Urinary bladder (tissue), 3 donors: ENCODE measurements at regions not wholly inside any gene's neighbourhood (a gene's known extent, or its start where the extent isn't known, plus 50 kb on each side); places are given as distances from the start of the nearest gene placed in this dataset.

Experiments used
- DNase-seq: peaks from one replicate; pipeline ENCODE4 v3.0.0-alpha.2; 2015; ENCODE audit errors: extremely low spot score
- H3K27ac ChIP-seq: one replicate; pipeline ENCODE4 v1.5.1; 2013; ENCODE audit warnings: low read depth, mild to moderate bottlenecking, moderate library complexity
- H3K36me3 ChIP-seq: one replicate; pipeline ENCODE4 v1.6.1; 2013; ENCODE audit warnings: mild to moderate bottlenecking, moderate library complexity; ENCODE audit not compliant: insufficient read depth
- H3K4me1 ChIP-seq: one replicate; pipeline ENCODE4 v1.6.1; 2013; ENCODE audit warnings: mild to moderate bottlenecking, moderate library complexity; ENCODE audit not compliant: insufficient read depth
- H3K4me3 ChIP-seq: one replicate; pipeline ENCODE4 v1.5.1; 2013; ENCODE audit warnings: low read depth, low read length
- WGBS: extraction: QIAGEN DNeasy Blood & Tissue Kit; methylation state at CpG from one replicate; pipeline ENCODE4 v1.1.7; 2013; 5-methylcytosine and 5-hydroxymethylcytosine counted together
- donor health status: healthy with polysubstance abuse.
- donor health status: healthy.

- no peaks in the 10 kb centered on the region for H3K36me3 ChIP-seq
- H3K4me3 ChIP-seq = no peak overlapping the region
- WGBS = 73% methylated on average over 17 of the region's 17 CpGs
- no peak overlapping the region for H3K27ac ChIP-seq
- H3K4me1 ChIP-seq = no peaks in the 10 kb centered on the region
- DNase-seq = no peak
Observed at GRCh38 chr10:131750973-131751826, 149.6 kb upstream of the PPP2R2D start.

- no peak for DNase-seq
- 77% methylated on average over 24 of the region's 24 CpGs for WGBS
- Histone ChIP-seq H3K36me3 (no peaks in the 10 kb centered on the region), H3K4me1 (no peaks in the 10 kb centered on the region), H3K27ac (no peak overlapping the region), H3K4me3 (no peak overlapping the region)
Observed at GRCh38 chr10:131751827-131752775, 148.7 kb upstream of the PPP2R2D start.

GRCh38 chr10:131753336-131753735, 147.5 kb upstream of the PPP2R2D start:
- Histone ChIP-seq H3K4me1 (no peaks in the 10 kb centered on the region), H3K27ac (no peak overlapping the region), H3K36me3 (no peaks in the 10 kb centered on the region), H3K4me3 (no peak overlapping the region)
- 62% methylated on average over 7 of the region's 7 CpGs for WGBS
- DNase-seq = no peak

GRCh38 chr10:131755200-131755599, 145.6 kb upstream of the PPP2R2D start:
- DNase-seq = no peak
- H3K4me3 ChIP-seq = no peak overlapping the region
- no peak overlapping the region for H3K27ac ChIP-seq
- 83% methylated on average over 5 of the region's 5 CpGs for WGBS
- no peaks in the 10 kb centered on the region for H3K4me1 ChIP-seq
- H3K36me3 ChIP-seq = no peaks in the 10 kb centered on the region

- no peaks in the 10 kb centered on the region for H3K4me1 ChIP-seq
- no peak overlapping the region for H3K4me3 ChIP-seq
- no peaks in the 10 kb centered on the region for H3K36me3 ChIP-seq
- WGBS = 87% methylated on average over 20 of the region's 20 CpGs
- no peak overlapping the region for H3K27ac ChIP-seq
- no peak for DNase-seq
Observed at GRCh38 chr10:131757285-131758058, 143.3 kb upstream of the PPP2R2D start.

GRCh38 chr10:131758062-131758938, 142.5 kb upstream of the PPP2R2D start:
- 78% methylated on average over 18 of the region's 18 CpGs for WGBS

GRCh38 chr10:131758939-131759301, 141.9 kb upstream of the PPP2R2D start:
- 79% methylated on average over 9 of the region's 9 CpGs for WGBS
- Histone ChIP-seq H3K4me1 (no peaks in the 10 kb centered on the region), H3K4me3 (no peak overlapping the region), H3K36me3 (no peaks in the 10 kb centered on the region), H3K27ac (no peak overlapping the region)
- no peak for DNase-seq

More at GRCh38 chr10:131758062-131758938, 142.5 kb upstream of the PPP2R2D start:
- Histone ChIP-seq H3K36me3 (no peaks in the 10 kb centered on the region), H3K4me1 (no peaks in the 10 kb centered on the region), H3K27ac (no peak overlapping the region), H3K4me3 (no peak overlapping the region)
- no peak for DNase-seq

GRCh38 chr10:131759347-131759746, 141.5 kb upstream of the PPP2R2D start:
- no peak for DNase-seq
- no peak overlapping the region for H3K4me3 ChIP-seq
- no peak overlapping the region for H3K27ac ChIP-seq
- 93% methylated on average over 15 of the region's 15 CpGs for WGBS
- H3K4me1 ChIP-seq = no peaks in the 10 kb centered on the region
- H3K36me3 ChIP-seq = no peaks in the 10 kb centered on the region

GRCh38 chr10:131760416-131761166, 140.2 kb upstream of the PPP2R2D start:
- no peaks in the 10 kb centered on the region for H3K4me1 ChIP-seq
- H3K27ac ChIP-seq = no peak overlapping the region
- no peak overlapping the region for H3K4me3 ChIP-seq
- 79% methylated on average over 10 of the region's 10 CpGs for WGBS
- no peak for DNase-seq
- H3K36me3 ChIP-seq = no peaks in the 10 kb centered on the region

GRCh38 chr10:131762789-131763696, 137.8 kb upstream of the PPP2R2D start:
- H3K27ac ChIP-seq = no peak overlapping the region
- no peak for DNase-seq
- WGBS = 83% methylated on average over 15 of the region's 15 CpGs
- no peaks in the 10 kb centered on the region for H3K36me3 ChIP-seq
- no peak overlapping the region for H3K4me3 ChIP-seq
- H3K4me1 ChIP-seq = no peaks in the 10 kb centered on the region

- 89% methylated on average over 9 of the region's 9 CpGs for WGBS
- no peak for DNase-seq
- H3K36me3 ChIP-seq = no peaks in the 10 kb centered on the region
- no peak overlapping the region for H3K27ac ChIP-seq
- no peaks in the 10 kb centered on the region for H3K4me1 ChIP-seq
- H3K4me3 ChIP-seq = no peak overlapping the region
Observed at GRCh38 chr10:131764929-131765328, 135.9 kb upstream of the PPP2R2D start.
